Endothelial cell (in vitro differentiated cells): ENCODE measurements at regions not wholly inside any gene's neighbourhood (a gene's known extent, or its start where the extent isn't known, plus 50 kb on each side); places are given as distances from the start of the nearest gene placed in this dataset.

ENCODE experiments used
- DNase-seq: peaks from one replicate; pipeline ENCODE4 v3.0.0; 2021; ENCODE audit warnings: low spot score
- H3K27ac Mint-ChIP-seq: one replicate; pipeline ENCODE4 v1.8.0; 2021; ENCODE audit warnings: mixed read lengths, inconsistent platforms; ENCODE audit not compliant: unreplicated experiment
- H3K27me3 Mint-ChIP-seq: one replicate; pipeline ENCODE4 v1.8.0; 2021; ENCODE audit warnings: mild to moderate bottlenecking, moderate library complexity, mixed read lengths, inconsistent platforms; ENCODE audit not compliant: unreplicated experiment
- H3K36me3 Mint-ChIP-seq: one replicate; pipeline ENCODE4 v1.8.0; 2021; ENCODE audit warnings: mild to moderate bottlenecking, low read depth, mixed read lengths, inconsistent platforms; ENCODE audit not compliant: unreplicated experiment
- H3K4me1 Mint-ChIP-seq: one replicate; pipeline ENCODE4 v1.8.0; 2021; ENCODE audit warnings: mild to moderate bottlenecking, mixed read lengths, inconsistent platforms; ENCODE audit not compliant: unreplicated experiment
- H3K4me3 Mint-ChIP-seq: one replicate; pipeline ENCODE4 v1.8.0; 2021; ENCODE audit warnings: mild to moderate bottlenecking, mixed read lengths, inconsistent platforms; ENCODE audit not compliant: unreplicated experiment
- H3K9me3 Mint-ChIP-seq: one replicate; pipeline ENCODE4 v1.8.0; 2021; ENCODE audit warnings: mixed read lengths, inconsistent platforms; ENCODE audit not compliant: unreplicated experiment
- TF ChIP-seq, protein P1 (sequence below): fragments of 200-600 bp; sonication (generic); IDR thresholded peaks from one replicate; pipeline ENCODE4 v1.5.0; 2021; ENCODE audit warnings: antibody characterized with exemption; ENCODE audit not compliant: unreplicated experiment

DNA sequence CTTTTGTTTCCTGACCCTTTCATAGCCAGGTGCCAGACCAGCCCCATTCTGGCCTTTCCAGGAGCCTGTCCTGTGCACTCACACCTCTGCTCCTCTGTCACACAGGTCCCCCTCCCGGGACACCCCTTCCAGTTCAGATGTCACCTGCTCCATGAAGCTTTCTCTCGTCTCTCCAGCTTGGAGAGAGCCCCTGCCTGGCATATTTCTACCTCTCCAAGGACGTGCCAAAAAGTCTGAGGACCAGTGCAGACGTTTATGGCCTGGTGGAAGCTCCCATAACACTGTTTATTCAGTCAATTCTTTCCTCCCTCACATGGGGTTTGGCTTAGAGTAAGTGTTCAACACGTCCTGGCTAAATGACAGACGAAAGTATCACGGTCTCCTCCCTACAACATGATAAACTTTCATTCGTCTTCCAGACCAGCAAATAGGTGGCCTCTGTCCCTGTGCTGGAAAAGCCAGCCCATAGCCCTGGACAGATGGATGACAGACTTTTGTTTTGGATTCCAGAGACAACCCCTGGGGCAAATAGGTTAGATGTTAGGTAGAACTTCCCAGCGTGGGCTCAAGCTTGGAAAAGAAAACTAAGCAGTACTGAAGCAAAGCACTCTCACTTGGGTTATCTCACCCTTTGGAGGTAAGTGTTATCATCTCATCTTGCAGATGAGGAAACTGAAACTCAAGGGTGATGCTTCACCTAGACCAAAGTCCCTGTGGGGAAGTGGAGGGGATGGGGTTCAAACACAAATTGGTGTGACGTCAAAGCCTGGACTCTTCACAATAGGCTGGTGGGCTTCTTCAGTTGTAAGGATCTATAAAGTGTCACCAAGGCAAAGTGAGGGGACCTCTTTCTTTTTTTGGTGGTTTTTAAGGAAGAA, 52.9 kb upstream of the ECE1 start:
- Mint-ChIP-seq H3K27ac (peak overlapping the region; percentile 52), H3K4me1 (peaks cover 51% of the 10 kb centered on the region), H3K4me3 (peak overlapping the region; percentile 91), H3K9me3 (no peaks in the 10 kb centered on the region), H3K27me3 (peaks cover 18% of the 10 kb centered on the region), H3K36me3 (peaks cover 7% of the 10 kb centered on the region)
- no peak for DNase-seq
- TF ChIP-seq, protein P1, sequence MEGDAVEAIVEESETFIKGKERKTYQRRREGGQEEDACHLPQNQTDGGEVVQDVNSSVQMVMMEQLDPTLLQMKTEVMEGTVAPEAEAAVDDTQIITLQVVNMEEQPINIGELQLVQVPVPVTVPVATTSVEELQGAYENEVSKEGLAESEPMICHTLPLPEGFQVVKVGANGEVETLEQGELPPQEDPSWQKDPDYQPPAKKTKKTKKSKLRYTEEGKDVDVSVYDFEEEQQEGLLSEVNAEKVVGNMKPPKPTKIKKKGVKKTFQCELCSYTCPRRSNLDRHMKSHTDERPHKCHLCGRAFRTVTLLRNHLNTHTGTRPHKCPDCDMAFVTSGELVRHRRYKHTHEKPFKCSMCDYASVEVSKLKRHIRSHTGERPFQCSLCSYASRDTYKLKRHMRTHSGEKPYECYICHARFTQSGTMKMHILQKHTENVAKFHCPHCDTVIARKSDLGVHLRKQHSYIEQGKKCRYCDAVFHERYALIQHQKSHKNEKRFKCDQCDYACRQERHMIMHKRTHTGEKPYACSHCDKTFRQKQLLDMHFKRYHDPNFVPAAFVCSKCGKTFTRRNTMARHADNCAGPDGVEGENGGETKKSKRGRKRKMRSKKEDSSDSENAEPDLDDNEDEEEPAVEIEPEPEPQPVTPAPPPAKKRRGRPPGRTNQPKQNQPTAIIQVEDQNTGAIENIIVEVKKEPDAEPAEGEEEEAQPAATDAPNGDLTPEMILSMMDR: no peak

DNA sequence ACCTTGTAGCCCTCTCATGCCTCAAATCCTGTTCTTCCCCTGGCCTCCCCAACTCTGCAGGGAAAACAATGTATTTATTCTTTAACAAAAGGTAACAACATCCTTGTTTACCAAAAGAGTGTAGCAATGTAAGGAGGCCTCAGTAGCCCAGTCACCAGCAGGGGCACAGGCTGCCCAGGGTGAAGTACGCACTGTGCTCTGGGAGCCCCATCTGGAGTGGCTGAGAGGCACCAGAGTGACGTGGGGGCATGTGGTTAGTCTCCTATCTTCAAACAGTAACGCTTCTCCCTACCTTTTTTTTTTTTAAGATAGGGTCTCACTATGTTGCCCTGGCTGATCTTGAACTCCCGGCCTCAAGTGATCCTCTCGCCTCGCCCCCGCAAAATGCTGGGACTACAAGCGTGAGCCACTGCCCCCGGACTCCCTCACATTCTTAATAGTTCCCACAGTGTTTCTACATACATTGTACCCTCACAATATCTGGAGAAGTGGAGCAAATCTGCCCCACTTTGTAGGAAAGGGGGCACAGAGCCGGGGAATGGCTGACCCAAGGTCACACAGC, 51.3 kb upstream of the ECE1 start:
- TF ChIP-seq, protein P1: no peak
- no peak for DNase-seq
- Mint-ChIP-seq H3K27me3 (peaks cover 19% of the 10 kb centered on the region), H3K4me1 (peaks cover 64% of the 10 kb centered on the region), H3K36me3 (peaks cover 11% of the 10 kb centered on the region), H3K9me3 (no peaks in the 10 kb centered on the region), H3K4me3 (no peak overlapping the region), H3K27ac (no peak overlapping the region)

- Mint-ChIP-seq H3K4me3 (no peak overlapping the region), H3K9me3 (no peaks in the 10 kb centered on the region), H3K27ac (no peak overlapping the region), H3K36me3 (peaks cover 11% of the 10 kb centered on the region), H3K4me1 (peaks cover 64% of the 10 kb centered on the region), H3K27me3 (peaks cover 19% of the 10 kb centered on the region)
- no peak for DNase-seq
- TF ChIP-seq, protein P1: no peak
Observed at GRCh38 chr1:21341022-21341421, 50.8 kb upstream of the ECE1 start.

- Mint-ChIP-seq H3K9me3 (no peaks in the 10 kb centered on the region), H3K4me3 (no peak overlapping the region), H3K36me3 (peaks cover 11% of the 10 kb centered on the region), H3K27me3 (peaks cover 19% of the 10 kb centered on the region), H3K27ac (no peak overlapping the region), H3K4me1 (peaks cover 64% of the 10 kb centered on the region)
- TF ChIP-seq, protein P1: no peak
- no peak for DNase-seq
Observed at GRCh38 chr1:21340230-21340945, 50.1 kb upstream of the ECE1 start.
